Activated CD8-positive, alpha-beta memory T cell treated with anti-CD3 and anti-CD28 coated beads, Interleukin-2, amount 50 U/mL, for 48 hours (primary cell): ENCODE measurements at regions not wholly inside any gene's neighbourhood (a gene's known extent, or its start where the extent isn't known, plus 50 kb on each side); places are given as distances from the start of the nearest gene placed in this dataset.

Source experiments
- DNase-seq: peaks from one replicate; pipeline ENCODE4 v3.0.0-alpha.2; 2020

DNA sequence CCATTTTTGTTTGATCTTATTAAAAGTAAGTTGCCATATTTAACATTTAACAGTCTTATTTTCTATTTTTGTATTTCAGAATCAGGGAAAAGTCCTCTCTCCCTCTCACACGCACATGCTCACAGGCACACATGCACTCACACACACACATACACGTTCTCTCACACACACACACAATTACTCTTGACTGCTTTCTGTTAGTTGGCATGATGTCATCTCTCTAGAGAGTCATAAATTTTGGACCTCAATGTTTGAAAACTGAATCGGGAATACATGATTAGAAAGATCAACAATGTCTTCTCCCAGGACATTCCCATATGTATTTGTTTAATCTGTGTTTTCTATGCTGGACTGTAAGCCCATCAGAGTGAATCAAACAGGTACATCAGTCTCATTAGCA, 165.7 kb upstream of the AHR start:
- no peak for DNase-seq

DNA sequence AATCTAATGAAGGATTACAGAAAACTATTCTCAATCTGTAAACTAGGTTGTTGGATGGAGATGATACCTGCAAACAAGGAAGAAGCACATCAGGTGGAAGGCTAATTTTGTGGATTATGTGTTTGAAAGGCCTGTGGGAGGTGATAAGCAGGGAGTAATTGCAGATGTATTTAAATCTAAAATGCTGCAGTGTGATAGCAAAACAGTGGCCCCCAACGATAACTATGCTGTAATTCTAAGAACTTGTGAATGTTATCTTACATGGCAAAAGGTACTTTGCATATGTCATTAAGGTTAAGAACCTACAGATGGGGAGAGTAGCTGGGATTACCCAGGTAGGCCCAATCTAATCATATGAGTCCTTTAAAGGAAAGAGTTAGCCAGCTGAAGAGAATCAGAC, 164.5 kb upstream of the AHR start:
- DNase-seq, result no peak

DNA sequence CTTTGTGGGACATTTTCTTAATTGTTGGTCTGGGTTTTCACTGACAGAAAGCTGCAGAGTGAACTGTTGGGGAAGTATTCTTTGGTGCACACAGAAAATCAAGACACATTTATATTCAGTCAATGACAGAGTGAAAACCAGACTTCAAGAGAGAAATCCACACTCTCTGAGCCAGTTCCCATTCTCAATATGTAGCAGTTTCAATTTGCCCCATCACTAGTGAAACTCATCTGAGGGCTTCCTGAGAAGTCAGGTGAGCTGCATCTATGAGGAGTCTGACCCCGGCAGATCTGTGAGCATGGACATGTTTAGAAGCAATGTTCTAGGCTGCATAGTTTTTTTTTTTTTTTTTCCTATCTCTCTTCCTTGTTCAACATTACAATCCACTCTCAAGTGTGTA, 163.7 kb upstream of the AHR start:
- DNase-seq, result no peak

DNA sequence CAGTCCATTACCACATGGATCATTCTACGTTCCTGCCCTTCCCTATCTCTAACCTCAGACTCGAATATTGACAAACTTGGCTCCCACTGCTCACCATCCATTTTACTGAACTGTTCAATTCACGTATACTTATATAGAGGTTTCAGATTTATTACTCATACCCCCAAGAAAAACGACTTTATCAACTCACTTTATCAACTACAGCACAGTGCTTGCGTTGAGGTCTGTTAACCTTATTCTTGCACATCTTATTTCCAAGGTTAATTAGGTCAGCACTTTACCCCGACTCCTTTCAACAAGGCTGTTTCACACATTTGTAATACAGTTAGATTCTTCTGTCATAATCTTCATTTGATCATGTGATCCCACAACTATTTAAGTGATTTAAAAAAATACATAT, 162.3 kb upstream of the AHR start:
- DNase-seq, result no peak

DNA sequence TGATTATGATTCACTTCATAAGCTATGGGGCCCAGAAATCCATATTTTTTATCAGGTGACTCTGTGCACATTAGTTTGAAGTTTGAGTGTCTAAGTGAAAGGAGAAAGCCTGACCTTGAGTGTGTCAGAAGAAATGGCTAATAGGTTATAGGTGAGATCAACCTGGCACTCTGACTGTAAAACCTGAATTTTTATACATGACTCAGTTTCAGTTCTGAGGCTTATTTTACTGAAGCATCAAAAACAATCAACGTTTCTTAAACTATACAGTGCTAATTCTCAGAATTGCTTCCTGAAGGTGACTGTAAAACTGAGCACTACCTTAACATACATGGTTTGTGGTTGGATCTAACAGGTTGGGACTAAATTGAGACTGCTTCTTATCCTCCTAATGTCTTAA, 159.4 kb upstream of the AHR start:
- no peak for DNase-seq

DNA sequence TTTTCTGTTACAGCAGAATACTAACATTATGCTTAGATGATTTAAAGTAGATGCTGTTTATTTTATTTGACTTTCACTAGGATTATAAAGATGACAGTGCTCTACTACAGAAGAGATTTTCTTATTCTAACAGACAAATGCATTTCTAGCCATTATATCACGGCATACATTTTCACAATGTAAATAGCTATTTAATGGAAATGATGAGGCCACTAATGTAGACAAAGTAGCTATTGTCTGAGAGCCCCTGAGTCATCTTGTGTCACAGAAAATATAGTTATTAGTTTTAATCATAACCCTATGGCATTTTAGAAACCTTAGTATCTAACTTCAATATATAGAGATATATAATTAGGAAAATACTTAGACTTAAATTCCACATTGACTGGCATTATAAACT, 158.0 kb upstream of the AHR start:
- DNase-seq, result no peak

DNA sequence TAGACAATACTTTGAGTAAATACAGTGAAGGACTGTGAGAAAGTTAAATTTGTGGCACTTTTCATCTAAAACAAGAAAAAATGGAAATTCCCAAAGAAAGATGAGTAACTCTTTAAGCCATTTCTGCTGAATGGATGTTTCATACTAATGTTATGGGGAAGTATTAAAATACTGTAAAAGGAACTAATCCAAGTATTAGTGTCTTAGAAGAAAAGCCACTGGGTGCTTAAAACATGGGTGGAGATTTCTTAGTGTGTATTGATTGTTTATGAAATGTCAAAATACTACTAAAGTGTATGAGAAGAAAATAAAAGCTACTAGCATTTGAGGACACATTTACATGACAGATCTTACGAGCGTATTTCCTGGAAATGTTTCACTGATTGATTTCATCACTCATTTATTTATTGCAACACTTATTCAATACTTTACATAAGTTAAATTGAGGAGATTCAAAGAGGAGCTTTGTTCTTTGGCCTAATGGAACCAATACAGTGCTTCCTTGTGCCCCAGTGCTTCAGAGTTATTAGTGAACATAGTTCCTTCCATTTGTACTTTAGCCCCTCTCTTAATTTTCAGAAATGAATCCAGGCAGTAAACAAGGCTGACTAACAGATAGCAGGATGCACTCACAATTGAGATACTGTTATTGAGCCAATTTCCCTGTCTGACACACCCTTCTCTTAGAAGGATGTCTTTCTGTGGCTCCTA, 155.5 kb upstream of the AHR start:
- no peak for DNase-seq

DNA sequence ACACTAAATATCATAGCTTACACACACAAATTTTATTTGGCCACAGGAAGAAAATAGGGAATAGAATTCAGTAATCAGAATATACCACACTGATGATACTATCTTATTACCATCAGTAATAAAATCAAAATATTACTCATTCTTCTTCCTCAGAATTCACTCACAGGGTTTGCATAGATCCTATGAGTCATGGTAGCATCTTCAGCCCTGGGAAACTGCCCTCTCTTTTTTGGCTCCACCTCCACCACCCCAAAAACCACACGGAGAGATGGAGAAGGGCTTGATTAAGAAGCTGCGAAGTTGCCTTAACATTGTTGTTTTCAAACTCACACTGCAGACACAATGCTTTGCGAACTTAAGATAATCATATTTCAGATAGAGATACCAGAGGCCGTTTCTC, 154.1 kb upstream of the AHR start:
- peak; percentile 67 for DNase-seq

DNA sequence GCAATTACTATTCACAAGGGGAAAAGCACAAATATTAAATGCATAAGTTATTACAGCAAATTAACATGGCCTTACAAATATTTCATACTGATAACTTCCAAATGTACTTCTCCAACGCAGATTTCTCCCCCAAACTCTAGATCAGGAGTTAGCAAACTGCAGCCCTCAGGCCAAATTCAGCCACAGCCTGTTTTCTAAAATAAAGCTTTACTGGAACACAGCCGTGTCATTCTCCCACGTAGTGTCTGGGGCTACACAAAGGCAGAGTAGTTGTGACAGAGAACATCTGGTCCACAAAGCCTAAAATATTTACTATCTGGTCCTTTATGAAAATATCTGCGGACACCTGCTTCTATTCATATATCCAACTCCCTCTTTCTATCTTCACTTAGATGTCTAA, 151.8 kb upstream of the AHR start:
- DNase-seq, result no peak

DNA sequence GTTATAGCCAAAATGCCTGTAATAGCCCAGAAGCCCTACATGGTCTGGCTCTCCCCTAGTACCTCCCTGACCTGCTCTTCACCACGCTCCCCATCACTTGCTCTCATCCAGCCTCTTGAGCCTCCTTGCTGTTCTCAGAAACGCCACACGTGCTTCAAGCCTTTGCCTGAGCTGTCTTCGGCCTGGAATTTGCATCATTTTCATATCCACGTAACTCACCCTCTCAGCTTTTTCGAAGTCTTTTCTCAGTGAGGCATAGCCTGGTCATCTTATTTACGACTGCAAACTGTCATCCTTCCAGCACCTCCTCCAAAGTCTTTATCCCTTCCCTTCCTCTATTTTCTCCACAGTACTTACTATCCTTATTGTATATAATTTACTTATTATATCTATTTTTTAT, 151.0 kb upstream of the AHR start:
- no peak for DNase-seq

DNA sequence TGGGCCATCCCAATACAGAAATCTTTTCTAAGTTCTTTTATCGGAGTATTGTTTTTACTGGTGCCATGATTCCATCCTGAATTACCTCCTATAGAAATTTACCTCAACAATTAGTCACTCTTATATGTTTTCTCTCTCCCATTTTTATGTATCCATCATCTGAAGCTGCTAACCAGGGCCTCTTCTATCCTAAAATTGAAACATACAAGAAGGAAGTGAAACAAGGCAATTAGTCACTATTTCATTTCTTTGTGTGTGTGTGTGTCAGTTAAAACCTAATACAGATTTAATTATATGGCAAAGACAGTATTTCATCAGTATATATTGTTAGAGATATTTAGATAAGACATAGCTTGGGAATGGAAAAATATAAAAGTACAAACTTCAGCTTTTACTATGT, 148.4 kb upstream of the AHR start:
- DNase-seq, result no peak

DNA sequence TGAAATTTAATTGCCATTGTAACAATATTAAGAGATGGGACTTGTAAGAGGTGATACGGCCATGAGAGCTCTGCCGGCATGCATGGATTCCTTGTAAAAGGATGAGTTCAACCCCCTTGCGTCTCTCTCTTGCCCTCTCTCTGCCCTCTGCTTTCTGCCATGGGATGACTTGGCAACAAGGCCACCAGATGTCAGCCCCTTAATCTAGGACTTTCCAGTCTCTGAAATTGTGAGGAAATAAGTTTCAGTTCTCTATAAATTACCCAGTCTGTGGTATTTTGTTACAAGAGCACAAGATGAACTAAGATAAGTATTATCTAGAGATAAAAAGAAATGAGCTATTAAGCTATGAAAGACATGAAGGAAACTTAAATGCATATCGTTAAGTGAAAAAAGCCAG, 145.7 kb upstream of the AHR start:
- no peak for DNase-seq

DNA sequence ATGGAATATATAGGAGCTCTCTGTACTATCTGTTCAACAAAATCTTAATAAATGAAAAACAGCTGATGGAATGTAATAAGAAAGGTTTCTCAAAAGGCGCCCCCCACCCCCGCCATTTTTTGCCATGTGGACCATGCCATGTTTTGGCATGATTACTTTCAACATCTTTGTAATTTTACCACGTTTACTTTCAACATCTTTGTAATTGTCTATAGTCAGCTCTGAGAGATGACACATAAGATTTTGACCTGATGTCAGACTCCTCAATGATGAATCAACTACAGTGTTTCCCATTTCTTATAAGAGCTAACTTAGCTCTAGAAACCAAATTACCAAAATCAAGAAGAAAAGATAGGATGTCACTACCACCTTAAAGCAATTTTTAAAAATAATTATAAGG, 144.9 kb upstream of the AHR start:
- no peak for DNase-seq

DNA sequence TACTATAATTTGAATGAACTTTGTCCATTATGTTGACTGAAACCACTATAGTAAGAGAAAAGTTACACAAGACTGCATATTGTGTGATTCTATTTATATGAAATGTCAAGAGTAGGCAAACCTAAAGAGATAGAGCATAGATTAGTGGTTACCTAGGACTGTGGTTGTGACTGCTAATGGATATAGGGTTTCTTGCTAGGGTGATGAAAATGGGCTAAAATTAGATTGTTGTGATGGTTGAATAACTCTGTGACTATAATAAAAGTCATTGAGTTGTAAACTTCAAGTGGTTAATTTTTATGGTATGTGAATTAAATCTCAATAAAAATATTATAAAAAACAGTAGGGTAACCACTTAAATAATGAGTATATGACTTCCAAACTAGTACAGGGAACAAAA, 142.9 kb upstream of the AHR start:
- DNase-seq, result no peak

DNA sequence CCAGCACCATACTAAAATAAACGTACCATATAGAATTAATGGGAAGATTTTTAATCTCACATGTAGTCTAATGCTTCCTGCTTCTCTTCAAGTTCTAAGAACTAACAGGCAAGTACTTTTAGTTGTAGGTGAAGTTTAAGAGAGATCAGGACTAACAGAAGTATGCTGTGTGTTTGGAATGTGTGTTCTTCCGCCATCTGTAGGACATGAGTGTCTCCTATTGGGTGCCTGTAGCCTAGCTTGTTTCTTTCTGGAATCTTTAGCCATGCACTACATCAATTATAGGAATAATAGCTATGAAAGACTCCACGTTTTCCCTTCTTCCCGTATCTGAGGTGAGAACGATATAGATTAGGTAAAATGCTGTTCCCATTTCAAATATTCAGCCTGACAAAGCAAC, 140.2 kb upstream of the AHR start:
- no peak for DNase-seq

DNA sequence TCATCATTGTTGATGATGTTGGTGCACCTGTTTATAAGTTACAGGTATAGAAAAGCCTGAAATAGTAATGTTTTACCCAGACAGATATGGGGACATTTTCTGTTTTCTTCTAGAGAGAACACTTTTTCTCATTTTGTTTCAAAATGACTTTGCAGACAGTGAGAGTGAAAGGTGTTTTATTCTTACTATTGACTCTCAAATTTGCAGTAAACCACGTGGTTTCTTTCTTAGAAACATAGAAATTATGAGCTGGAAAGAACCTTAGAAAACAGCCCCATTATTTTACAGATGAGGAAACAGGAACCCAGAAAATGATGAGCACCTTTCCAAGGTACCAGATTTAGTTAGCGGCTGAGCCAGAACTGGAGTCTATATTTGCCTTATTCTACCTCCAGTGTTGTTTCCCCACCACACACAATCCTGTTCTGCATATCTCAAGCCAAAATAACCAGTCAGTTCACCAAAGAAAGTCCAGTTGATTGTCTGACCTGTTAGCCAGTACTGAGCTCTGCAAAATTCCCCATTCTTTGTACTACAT, 138.9 kb upstream of the AHR start:
- no peak for DNase-seq

DNA sequence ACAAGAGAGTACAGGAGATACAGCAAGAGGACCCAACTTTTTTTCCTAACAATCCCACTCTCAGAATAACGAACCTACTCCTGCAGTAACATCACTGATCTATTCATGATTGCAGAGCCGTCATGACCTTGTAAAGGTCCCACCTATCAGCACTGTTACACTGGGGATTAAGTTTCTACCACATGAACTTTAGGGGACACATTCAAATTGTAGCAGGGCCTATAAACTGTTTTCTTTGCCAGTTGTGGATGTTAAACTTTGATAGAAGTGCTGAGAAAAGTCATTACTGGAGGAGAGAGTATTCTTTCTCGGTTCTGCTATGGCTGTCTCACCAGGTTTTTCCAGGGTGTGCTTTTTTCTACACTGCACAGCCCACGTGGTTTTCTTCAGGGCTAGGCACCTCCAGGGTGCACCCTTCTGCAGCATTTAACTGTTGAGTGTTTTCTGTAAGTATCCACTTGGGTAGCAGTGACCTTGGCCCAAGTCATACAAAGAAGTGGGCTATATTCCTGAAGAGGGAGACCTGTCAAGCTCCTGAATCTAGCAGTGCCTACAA, 131.6 kb upstream of the AHR start:
- no peak for DNase-seq

DNA sequence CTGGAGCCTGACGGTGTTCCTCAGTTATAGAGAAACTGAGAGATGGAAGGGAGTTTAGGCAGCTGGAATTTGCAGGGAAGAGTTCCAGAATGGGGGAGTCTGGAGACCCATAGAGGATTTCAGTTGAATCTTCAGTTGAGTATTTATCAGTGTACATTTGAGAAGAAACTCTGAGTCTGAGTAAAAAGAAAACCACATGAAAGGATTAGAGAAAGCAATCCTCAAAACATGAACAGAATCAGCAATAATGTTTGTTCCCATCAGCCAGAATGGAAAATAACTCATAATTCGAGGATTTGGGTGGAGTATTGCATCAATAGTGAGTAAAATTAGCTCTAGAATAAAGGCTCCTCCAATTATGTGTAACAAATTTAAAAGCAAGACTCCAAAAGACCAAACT, 130.0 kb upstream of the AHR start:
- DNase-seq, result no peak

DNA sequence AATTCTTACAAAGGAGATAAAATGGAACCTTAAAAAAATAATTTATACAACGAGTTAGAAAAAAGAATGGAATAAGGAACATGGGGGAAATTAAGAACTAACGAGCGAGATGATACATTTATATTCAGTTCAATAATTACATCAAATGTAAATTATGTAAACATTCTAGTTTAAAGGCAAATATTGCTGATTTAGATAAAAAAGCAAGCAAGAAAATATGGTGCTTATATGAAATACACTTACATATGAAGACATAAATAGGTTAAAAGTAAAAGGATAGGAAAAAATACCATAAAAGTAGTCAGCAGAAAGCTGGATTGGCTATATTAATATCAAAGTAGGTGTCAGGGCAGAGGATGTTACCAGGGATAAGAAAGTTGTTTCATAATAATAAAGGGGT, 127.0 kb upstream of the AHR start:
- no peak for DNase-seq

DNA sequence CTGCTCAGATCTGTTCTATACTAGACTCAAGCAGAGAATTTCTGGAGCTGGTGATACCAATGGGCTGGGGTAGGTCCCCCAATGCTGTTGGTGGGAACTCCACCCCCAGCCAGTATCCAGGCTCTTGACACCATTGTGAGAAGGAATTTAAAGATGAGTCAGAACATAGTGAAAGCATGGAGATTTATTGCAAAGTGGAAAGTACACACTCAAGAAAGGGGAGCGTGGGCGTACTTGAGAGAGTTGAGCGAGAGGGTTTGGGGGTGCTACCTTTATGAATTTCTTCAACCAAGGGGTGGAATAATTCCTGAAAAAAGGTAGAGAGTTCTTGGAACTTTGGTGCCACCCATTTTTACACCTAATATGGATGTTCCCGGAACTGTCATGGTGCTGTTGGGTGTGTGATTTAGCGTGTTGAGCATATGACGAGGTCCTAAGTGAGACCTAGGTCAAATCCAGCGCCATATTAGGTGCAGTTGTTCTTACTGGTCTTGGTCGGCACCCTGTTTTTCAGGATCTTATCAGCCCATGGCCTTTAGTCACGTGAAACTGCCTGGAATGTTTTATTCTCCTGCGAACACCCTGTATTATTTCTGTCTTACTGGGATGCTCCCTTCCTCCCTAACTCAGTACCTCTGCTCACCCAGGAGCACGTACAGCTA, 122.0 kb upstream of the AHR start:
- DNase-seq, result no peak

DNA sequence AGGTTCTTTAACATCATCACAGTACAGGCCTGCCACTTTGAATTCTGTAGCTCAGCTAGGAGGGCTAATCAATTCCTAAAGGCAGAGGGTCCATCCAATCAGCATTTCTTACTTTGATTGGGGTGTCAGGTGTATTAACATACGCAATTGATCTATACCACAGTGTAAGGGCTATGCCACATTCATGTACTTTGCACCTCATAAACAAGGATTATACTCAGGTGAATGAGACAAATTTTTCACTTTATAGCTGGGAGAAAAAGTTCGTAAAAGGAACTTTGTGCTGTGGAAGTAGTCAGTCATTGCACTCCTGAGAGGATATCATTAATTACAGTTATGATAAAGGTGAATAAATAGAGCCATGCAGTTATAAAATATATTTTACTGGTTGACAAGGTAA, 119.9 kb upstream of the AHR start:
- DNase-seq, result no peak

DNA sequence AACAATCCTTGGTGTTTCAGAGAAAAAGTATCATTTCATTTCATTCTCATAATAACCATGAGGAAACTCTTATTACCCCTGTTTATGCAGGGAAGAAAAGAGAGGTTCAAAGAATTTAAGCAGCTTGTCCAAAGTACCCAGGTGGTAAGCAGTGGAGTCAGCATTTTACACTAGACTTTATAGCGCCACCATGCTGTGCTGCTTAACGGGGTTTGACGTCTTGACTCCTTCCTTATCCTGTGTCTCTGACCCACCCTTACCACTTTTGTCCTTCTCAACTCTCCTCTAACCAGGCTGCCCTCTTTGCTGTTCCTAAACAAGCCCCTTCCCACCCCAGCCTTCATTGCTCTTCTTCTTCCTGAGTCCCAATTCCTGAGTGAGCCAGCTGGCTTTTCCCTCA, 117.0 kb upstream of the AHR start:
- DNase-seq, result no peak

DNA sequence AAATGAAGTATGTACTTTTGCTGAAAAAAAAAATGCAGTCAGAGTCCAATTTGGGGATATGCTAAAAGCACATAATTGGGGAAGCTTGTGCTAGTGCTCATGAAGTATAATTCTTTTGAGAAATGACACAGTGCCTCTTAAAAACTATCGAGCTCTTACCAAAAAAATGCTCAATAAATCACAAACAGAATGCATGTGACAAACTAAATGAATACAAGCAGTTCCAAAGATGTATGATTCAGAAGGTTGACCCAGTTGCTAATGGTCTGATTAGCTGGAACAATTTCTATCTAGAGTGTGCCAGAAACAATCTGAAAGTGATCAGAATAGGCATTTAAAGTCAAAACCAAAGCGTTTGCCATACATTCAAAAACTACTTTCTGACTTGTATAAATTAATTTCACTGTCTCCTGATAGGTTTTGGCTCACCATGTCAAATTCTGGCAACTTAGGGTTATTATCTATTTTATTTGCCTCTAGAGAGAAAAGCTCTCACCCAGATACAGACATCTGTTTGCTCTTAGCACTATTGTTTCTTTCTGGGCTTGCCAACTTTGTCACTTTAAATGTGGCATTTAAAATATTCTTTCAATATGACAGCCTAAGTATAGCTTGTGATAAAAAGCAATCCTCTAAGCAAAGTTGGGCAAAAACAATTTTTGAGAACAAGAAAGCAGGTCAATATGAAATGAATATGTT, 114.7 kb upstream of the AHR start:
- no peak for DNase-seq
